ENCODE measurements at regions not wholly inside any gene's neighbourhood (a gene's known extent, or its start where the extent isn't known, plus 50 kb on each side); places are given as distances from the start of the nearest gene placed in this dataset.

GRCh38 chr4:10893395-10893794 is 208.8 kb upstream of the CLNK start:
- TF ChIP-seq CTCF (conservative IDR thresholded peaks at IDR 0.05) (peak; percentile 54), ZFX (IDR thresholded peaks at IDR 0.05) (no peak)
- no peak overlapping the region for H3K27ac ChIP-seq

GRCh38 chr4:10891866-10892265 is 207.3 kb upstream of the CLNK start:
- no peak overlapping the region for H3K27ac ChIP-seq
- TF ChIP-seq ZFX (IDR thresholded peaks at IDR 0.05) (no peak), CTCF (conservative IDR thresholded peaks at IDR 0.05) (no peak)

- no peak for TF ChIP-seq ZFX (IDR thresholded peaks at IDR 0.05)
- TF ChIP-seq CTCF (conservative IDR thresholded peaks at IDR 0.05): peak; percentile 18
- H3K27ac ChIP-seq: no peak overlapping the region
These were observed 205.3 kb upstream of the CLNK start for GRCh38 chr4:10889819-10890218.

- TF ChIP-seq ZFX (IDR thresholded peaks at IDR 0.05) (no peak), CTCF (conservative IDR thresholded peaks at IDR 0.05) (no peak)
- no peak overlapping the region for H3K27ac ChIP-seq
These were observed 195.0 kb upstream of the CLNK start for GRCh38 chr4:10879411-10880110.

- no peak for TF ChIP-seq CTCF (conservative IDR thresholded peaks at IDR 0.05)
- TF ChIP-seq ZFX (IDR thresholded peaks at IDR 0.05): no peak
- no peak overlapping the region for H3K27ac ChIP-seq
These were observed 194.3 kb upstream of the CLNK start for GRCh38 chr4:10878861-10879260.

- no peak overlapping the region for H3K27ac ChIP-seq
- TF ChIP-seq CTCF (conservative IDR thresholded peaks at IDR 0.05): no peak
- no peak for TF ChIP-seq ZFX (IDR thresholded peaks at IDR 0.05)
These were observed 192.5 kb upstream of the CLNK start for GRCh38 chr4:10877076-10877475.

- H3K27ac ChIP-seq: no peak overlapping the region
- TF ChIP-seq ZFX (IDR thresholded peaks at IDR 0.05): no peak
- no peak for TF ChIP-seq CTCF (conservative IDR thresholded peaks at IDR 0.05)
These were observed 190.7 kb upstream of the CLNK start for GRCh38 chr4:10875144-10875799.
